ENCODE measurements at regions not wholly inside any gene's neighbourhood (a gene's known extent, or its start where the extent isn't known, plus 50 kb on each side); places are given as distances from the start of the nearest gene placed in this dataset.

GRCh38 chr17:6893382-6894205 lies 62.1 kb upstream of the TEKT1 start:
- H3K4me1 Mint-ChIP-seq (ENCODE audit: low read depth in 2 of 2): no peaks in the 10 kb centered on the region
- H3K27ac Mint-ChIP-seq: no peak overlapping the region
- DNase-seq (ENCODE audit: low spot score) (no peak), ATAC-seq (no peak)
- H3K27me3 Mint-ChIP-seq: peaks cover 27 to 35% of the 10 kb centered on the region in 2 donors
- no peak overlapping the region for H3K4me3 Mint-ChIP-seq
- peaks cover 12% of the 10 kb centered on the region for H3K36me3 Mint-ChIP-seq
- no peaks in the 10 kb centered on the region for H3K9me3 Mint-ChIP-seq

- Mint-ChIP-seq H3K27me3 (peaks cover 22 to 32% of the 10 kb centered on the region in 2 donors), H3K36me3 (peaks cover 10% of the 10 kb centered on the region), H3K27ac (no peak overlapping the region), H3K4me1 (ENCODE audit: low read depth in 2 of 2) (no peaks in the 10 kb centered on the region), H3K4me3 (no peak overlapping the region), H3K9me3 (no peaks in the 10 kb centered on the region)
- DNase-seq (ENCODE audit: low spot score) (no peak), ATAC-seq (no peak)
These were observed 62.6 kb upstream of the TEKT1 start for GRCh38 chr17:6894206-6894528.

GRCh38 chr17:6901086-6901485 lies 69.6 kb upstream of the TEKT1 start:
- Mint-ChIP-seq H3K36me3 (peaks cover 10% of the 10 kb centered on the region), H3K4me1 (ENCODE audit: low read depth in 2 of 2) (no peaks in the 10 kb centered on the region), H3K4me3 (no peak overlapping the region), H3K27me3 (peaks cover 9 to 12% of the 10 kb centered on the region in 2 donors), H3K9me3 (no peaks in the 10 kb centered on the region), H3K27ac (no peak overlapping the region)
- no peak for DNase-seq (ENCODE audit: low spot score)
- ATAC-seq: no peak

- ATAC-seq: no peak
- DNase-seq (ENCODE audit: low spot score): no peak
- peaks cover 0 to 3% of the 10 kb centered on the region in 2 donors for H3K27me3 Mint-ChIP-seq
These were observed 71.9 kb upstream of the TEKT1 start for GRCh38 chr17:6903326-6903900.

GRCh38 chr17:6908807-6909206 lies 77.3 kb upstream of the TEKT1 start:
- ATAC-seq: no peak
- DNase-seq (ENCODE audit: low spot score): no peak
- no peaks in the 10 kb centered on the region for H3K9me3 Mint-ChIP-seq
- H3K4me3 Mint-ChIP-seq: no peak overlapping the region
- no peaks in the 10 kb centered on the region for H3K36me3 Mint-ChIP-seq
- H3K27me3 Mint-ChIP-seq: peaks cover 14 to 23% of the 10 kb centered on the region in 2 donors
- H3K27ac Mint-ChIP-seq: no peak overlapping the region
- peaks cover 4 to 8% of the 10 kb centered on the region in 2 donors for H3K4me1 Mint-ChIP-seq (ENCODE audit: low read depth in 2 of 2)

More at GRCh38 chr17:6903326-6903900, 71.9 kb upstream of the TEKT1 start:
- Mint-ChIP-seq H3K9me3 (no peaks in the 10 kb centered on the region), H3K4me1 (ENCODE audit: low read depth in 2 of 2) (no peaks in the 10 kb centered on the region), H3K27ac (peak overlapping the region in 1 of 2 donors; percentile 24), H3K4me3 (no peak overlapping the region), H3K36me3 (no peaks in the 10 kb centered on the region)

GRCh38 chr17:6910987-6911603 lies 79.6 kb upstream of the TEKT1 start:
- DNase-seq (ENCODE audit: low spot score): no peak
- no peak overlapping the region for H3K4me3 Mint-ChIP-seq

GRCh38 chr17:6912110-6913051 lies 80.9 kb upstream of the TEKT1 start:
- DNase-seq (ENCODE audit: low spot score) (no peak), ATAC-seq (no peak)
- H3K4me1 Mint-ChIP-seq (ENCODE audit: low read depth in 2 of 2): peaks cover 10 to 12% of the 10 kb centered on the region in 2 donors
- H3K27ac Mint-ChIP-seq: no peak overlapping the region
- H3K4me3 Mint-ChIP-seq: no peak overlapping the region
- peaks cover 19 to 25% of the 10 kb centered on the region in 2 donors for H3K27me3 Mint-ChIP-seq
- H3K9me3 Mint-ChIP-seq: no peaks in the 10 kb centered on the region
- H3K36me3 Mint-ChIP-seq: no peaks in the 10 kb centered on the region

More at GRCh38 chr17:6910987-6911603, 79.6 kb upstream of the TEKT1 start:
- Mint-ChIP-seq H3K4me1 (ENCODE audit: low read depth in 2 of 2) (peaks cover 10 to 12% of the 10 kb centered on the region in 2 donors), H3K36me3 (no peaks in the 10 kb centered on the region), H3K27ac (no peak overlapping the region), H3K27me3 (peaks cover 19 to 25% of the 10 kb centered on the region in 2 donors), H3K9me3 (no peaks in the 10 kb centered on the region)
- ATAC-seq: no peak

- DNase-seq (ENCODE audit: low spot score): peak; percentile 70
- Mint-ChIP-seq H3K9me3 (no peaks in the 10 kb centered on the region), H3K27me3 (peaks cover 19 to 25% of the 10 kb centered on the region in 2 donors), H3K36me3 (no peaks in the 10 kb centered on the region), H3K27ac (peak overlapping the region in 1 of 2 donors; percentile 30), H3K4me3 (peak overlapping the region; percentile 69), H3K4me1 (ENCODE audit: low read depth in 2 of 2) (peaks cover 10 to 12% of the 10 kb centered on the region in 2 donors)
- ATAC-seq: peak; percentile 52 to 77
These were observed 82.0 kb upstream of the ALOX12 start for GRCh38 chr17:6913608-6914443.

GRCh38 chr17:6914711-6915110 lies 81.1 kb upstream of the ALOX12 start:
- H3K36me3 Mint-ChIP-seq: no peaks in the 10 kb centered on the region
- H3K4me3 Mint-ChIP-seq: no peak overlapping the region
- H3K4me1 Mint-ChIP-seq (ENCODE audit: low read depth in 2 of 2): peaks cover 10 to 12% of the 10 kb centered on the region in 2 donors
- no peak overlapping the region for H3K27ac Mint-ChIP-seq
- H3K9me3 Mint-ChIP-seq: no peaks in the 10 kb centered on the region
- no peak for DNase-seq (ENCODE audit: low spot score)
- ATAC-seq: no peak
- peaks cover 19 to 25% of the 10 kb centered on the region in 2 donors for H3K27me3 Mint-ChIP-seq

- ATAC-seq (no peak), DNase-seq (ENCODE audit: low spot score) (no peak)
- no peak overlapping the region for H3K4me3 Mint-ChIP-seq
- no peaks in the 10 kb centered on the region for H3K36me3 Mint-ChIP-seq
- H3K4me1 Mint-ChIP-seq (ENCODE audit: low read depth in 2 of 2): peaks cover 10 to 12% of the 10 kb centered on the region in 2 donors
- peaks cover 19 to 26% of the 10 kb centered on the region in 2 donors for H3K27me3 Mint-ChIP-seq
- H3K9me3 Mint-ChIP-seq: no peaks in the 10 kb centered on the region
- no peak overlapping the region for H3K27ac Mint-ChIP-seq
These were observed 80.2 kb upstream of the ALOX12 start for GRCh38 chr17:6915620-6916019.

- no peak overlapping the region for H3K4me3 Mint-ChIP-seq
- DNase-seq (ENCODE audit: low spot score) (no peak), ATAC-seq (no peak)
- peaks cover 1 to 2% of the 10 kb centered on the region in 2 donors for H3K4me1 Mint-ChIP-seq (ENCODE audit: low read depth in 2 of 2)
- H3K27me3 Mint-ChIP-seq: peaks cover 7 to 11% of the 10 kb centered on the region in 2 donors
- no peak overlapping the region for H3K27ac Mint-ChIP-seq
- H3K36me3 Mint-ChIP-seq: peaks cover 7% of the 10 kb centered on the region
- H3K9me3 Mint-ChIP-seq: no peaks in the 10 kb centered on the region
These were observed 76.7 kb upstream of the ALOX12 start for GRCh38 chr17:6919158-6919557.

GRCh38 chr17:6923385-6923784 lies 72.5 kb upstream of the ALOX12 start:
- Mint-ChIP-seq H3K4me3 (no peak overlapping the region), H3K27ac (no peak overlapping the region), H3K27me3 (peaks cover 7 to 11% of the 10 kb centered on the region in 2 donors), H3K4me1 (ENCODE audit: low read depth in 2 of 2) (peaks cover 0 to 2% of the 10 kb centered on the region in 2 donors), H3K36me3 (peaks cover 7% of the 10 kb centered on the region), H3K9me3 (no peaks in the 10 kb centered on the region)
- no peak for DNase-seq (ENCODE audit: low spot score)
- no peak for ATAC-seq
